A549 (cell line): ENCODE measurements at regions not wholly inside any gene's neighbourhood (a gene's known extent, or its start where the extent isn't known, plus 50 kb on each side); places are given as distances from the start of the nearest gene placed in this dataset.

ENCODE experiments used
- POLR2A ChIP-seq: IDR thresholded peaks from 2 replicates; pipeline ENCODE4 v1.6.1; 2012; ENCODE audit warnings: mild to moderate bottlenecking, low read length
- TF ChIP-seq, protein P1 (sequence below): fragments of >200 bp; sonication (Bioruptor Twin); formaldehyde crosslinking; IDR thresholded peaks from 3 replicates; pipeline ENCODE4 v1.5.1; 2016
- TF ChIP-seq, protein P2 (sequence below): fragments of 200-600 bp; sonication (generic); IDR thresholded peaks from 2 replicates; pipeline ENCODE4 v1.6.1; 2016; ENCODE audit warnings: antibody characterized with exemption, mild to moderate bottlenecking, moderate library complexity
- TF ChIP-seq, protein P3 (sequence below): IDR thresholded peaks from 2 replicates; pipeline ENCODE4 v1.6.1; 2012

DNA sequence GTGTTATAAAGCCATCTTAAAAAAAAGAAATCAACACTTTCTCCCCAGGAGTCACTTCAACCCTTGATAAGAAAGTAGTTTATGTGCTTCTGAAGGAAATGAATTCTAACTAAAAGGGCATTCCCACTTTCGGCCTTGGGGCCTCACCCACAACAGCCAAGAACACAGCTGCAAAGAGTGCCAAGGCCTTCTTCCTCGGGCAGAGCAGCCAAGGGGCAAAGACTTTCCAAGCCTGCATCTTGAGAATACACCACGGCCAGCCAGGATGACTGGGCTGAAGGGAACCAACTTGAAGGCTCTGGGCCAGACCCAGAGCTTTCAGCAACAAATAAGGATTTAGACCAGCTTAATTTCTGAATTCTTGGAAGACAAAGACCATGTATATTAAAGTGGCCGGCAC, 60.4 kb upstream of the FOXN3 start:
- TF ChIP-seq, protein P1, sequence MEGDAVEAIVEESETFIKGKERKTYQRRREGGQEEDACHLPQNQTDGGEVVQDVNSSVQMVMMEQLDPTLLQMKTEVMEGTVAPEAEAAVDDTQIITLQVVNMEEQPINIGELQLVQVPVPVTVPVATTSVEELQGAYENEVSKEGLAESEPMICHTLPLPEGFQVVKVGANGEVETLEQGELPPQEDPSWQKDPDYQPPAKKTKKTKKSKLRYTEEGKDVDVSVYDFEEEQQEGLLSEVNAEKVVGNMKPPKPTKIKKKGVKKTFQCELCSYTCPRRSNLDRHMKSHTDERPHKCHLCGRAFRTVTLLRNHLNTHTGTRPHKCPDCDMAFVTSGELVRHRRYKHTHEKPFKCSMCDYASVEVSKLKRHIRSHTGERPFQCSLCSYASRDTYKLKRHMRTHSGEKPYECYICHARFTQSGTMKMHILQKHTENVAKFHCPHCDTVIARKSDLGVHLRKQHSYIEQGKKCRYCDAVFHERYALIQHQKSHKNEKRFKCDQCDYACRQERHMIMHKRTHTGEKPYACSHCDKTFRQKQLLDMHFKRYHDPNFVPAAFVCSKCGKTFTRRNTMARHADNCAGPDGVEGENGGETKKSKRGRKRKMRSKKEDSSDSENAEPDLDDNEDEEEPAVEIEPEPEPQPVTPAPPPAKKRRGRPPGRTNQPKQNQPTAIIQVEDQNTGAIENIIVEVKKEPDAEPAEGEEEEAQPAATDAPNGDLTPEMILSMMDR = no peak
- TF ChIP-seq POLR2A = no peak
- TF ChIP-seq, protein P2, sequence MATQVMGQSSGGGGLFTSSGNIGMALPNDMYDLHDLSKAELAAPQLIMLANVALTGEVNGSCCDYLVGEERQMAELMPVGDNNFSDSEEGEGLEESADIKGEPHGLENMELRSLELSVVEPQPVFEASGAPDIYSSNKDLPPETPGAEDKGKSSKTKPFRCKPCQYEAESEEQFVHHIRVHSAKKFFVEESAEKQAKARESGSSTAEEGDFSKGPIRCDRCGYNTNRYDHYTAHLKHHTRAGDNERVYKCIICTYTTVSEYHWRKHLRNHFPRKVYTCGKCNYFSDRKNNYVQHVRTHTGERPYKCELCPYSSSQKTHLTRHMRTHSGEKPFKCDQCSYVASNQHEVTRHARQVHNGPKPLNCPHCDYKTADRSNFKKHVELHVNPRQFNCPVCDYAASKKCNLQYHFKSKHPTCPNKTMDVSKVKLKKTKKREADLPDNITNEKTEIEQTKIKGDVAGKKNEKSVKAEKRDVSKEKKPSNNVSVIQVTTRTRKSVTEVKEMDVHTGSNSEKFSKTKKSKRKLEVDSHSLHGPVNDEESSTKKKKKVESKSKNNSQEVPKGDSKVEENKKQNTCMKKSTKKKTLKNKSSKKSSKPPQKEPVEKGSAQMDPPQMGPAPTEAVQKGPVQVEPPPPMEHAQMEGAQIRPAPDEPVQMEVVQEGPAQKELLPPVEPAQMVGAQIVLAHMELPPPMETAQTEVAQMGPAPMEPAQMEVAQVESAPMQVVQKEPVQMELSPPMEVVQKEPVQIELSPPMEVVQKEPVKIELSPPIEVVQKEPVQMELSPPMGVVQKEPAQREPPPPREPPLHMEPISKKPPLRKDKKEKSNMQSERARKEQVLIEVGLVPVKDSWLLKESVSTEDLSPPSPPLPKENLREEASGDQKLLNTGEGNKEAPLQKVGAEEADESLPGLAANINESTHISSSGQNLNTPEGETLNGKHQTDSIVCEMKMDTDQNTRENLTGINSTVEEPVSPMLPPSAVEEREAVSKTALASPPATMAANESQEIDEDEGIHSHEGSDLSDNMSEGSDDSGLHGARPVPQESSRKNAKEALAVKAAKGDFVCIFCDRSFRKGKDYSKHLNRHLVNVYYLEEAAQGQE = no peak
- TF ChIP-seq, protein P3, sequence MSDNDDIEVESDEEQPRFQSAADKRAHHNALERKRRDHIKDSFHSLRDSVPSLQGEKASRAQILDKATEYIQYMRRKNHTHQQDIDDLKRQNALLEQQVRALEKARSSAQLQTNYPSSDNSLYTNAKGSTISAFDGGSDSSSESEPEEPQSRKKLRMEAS = no peak
